ENCODE measurements at regions not wholly inside any gene's neighbourhood (a gene's known extent, or its start where the extent isn't known, plus 50 kb on each side); places are given as distances from the start of the nearest gene placed in this dataset.

GRCh38 chr14:35224615-35225014 lies 67.6 kb upstream of the PSMA6 start:
- TF ChIP-seq FOXJ3 (CRISPR knock-in tag; IDR thresholded peaks at IDR 0.05): no peak
- TF ChIP-seq TAF1 (IDR thresholded peaks at IDR 0.05; ENCODE audit: borderline replicate concordance, low read depth, low read length): no peak
- TF ChIP-seq IRF3 (IDR thresholded peaks at IDR 0.05; ENCODE audit: low read depth, low read length): no peak
- no peak for TF ChIP-seq MEF2A (IDR thresholded peaks at IDR 0.05; ENCODE audit: borderline replicate concordance, low read depth)
- TF ChIP-seq TCF12 (IDR thresholded peaks at IDR 0.05): no peak
- no peak for TF ChIP-seq CHD2 (IDR thresholded peaks at IDR 0.05; ENCODE audit: low read length, partially characterized antibody)
- TF ChIP-seq USF2 (IDR thresholded peaks at IDR 0.05; ENCODE audit: borderline replicate concordance, low read depth, low read length): no peak
- TF ChIP-seq TEAD4 (IDR thresholded peaks at IDR 0.05; ENCODE audit: borderline replicate concordance, insufficient read depth): no peak
- no peak for TF ChIP-seq EP300 (IDR thresholded peaks at IDR 0.05; ENCODE audit: borderline replicate concordance in 1 of 2, low read depth in 1 of 2, low read length in 1 of 2)
- 85% methylated on average over 2 of the region's 2 CpGs for WGBS (ENCODE audit: low lambda C conversion rate)
- Histone ChIP-seq H3K27ac (ENCODE audit: low read depth in 2 of 2, low read length in 1 of 2) (peak overlapping the region in 1 of 2 experiments; percentile 20; a peak in 1 of 4 replicates), H3K36me3 (replicated peaks in 1 of 2; ENCODE audit: control insufficient read depth in 1 of 2, insufficient read depth in 2 of 2, low read length in 1 of 2) (peaks cover 0 to 8% of the 10 kb centered on the region in 2 experiments), H3K4me3 (ENCODE audit: low read depth in 2 of 2, low read length in 1 of 2) (no peak overlapping the region), H3K9me3 (no peaks in the 10 kb centered on the region), H3K9me2 (no peaks in the 10 kb centered on the region), H2AFZ (ENCODE audit: low read depth) (no peak overlapping the region), H3F3A (replicated peaks; ENCODE audit: insufficient read depth) (no peaks in the 10 kb centered on the region), H4K20me1 (ENCODE audit: insufficient read depth) (no peaks in the 10 kb centered on the region), H3K4me1 (ENCODE audit: control insufficient read depth in 1 of 2, insufficient read depth in 2 of 2, low read depth in 1 of 2, low read length in 1 of 2) (no peaks in the 10 kb centered on the region; a peak in 1 of 4 replicates), H3K79me2 (ENCODE audit: insufficient read depth) (peaks cover under 1% of the 10 kb centered on the region; the same call in 1 of the 2 replicates), H3K4me2 (no peak overlapping the region), H3K9ac (no peak overlapping the region), H3K27me3 (ENCODE audit: insufficient read depth) (no peaks in the 10 kb centered on the region)
- DNase-seq: no peak
- ChIA-PET POLR2A (no interaction called here), CTCF (interaction anchor here (1.0 kb wide), 2 partner anchors 14 to 462 kb away, joined by 3 read pairs; no protein-coding TSS in a partner anchor)

- ChIA-PET CTCF (interaction anchor here (0.6 to 5.4 kb wide), 34 partner anchors 8 to 589 kb away, joined by 3 to 53 read pairs (median 4); partner anchors contain the start of gene NFKBIA), POLR2A (no interaction called here)
- no peaks in the 10 kb centered on the region for H3K4me1 ChIP-seq (ENCODE audit: control insufficient read depth in 1 of 2, insufficient read depth in 2 of 2, low read depth in 1 of 2, low read length in 1 of 2)
- peak; percentile 55 for TF ChIP-seq CTCF (IDR thresholded peaks at IDR 0.05)
- TF ChIP-seq GATA2 (CRISPR knock-in tag; IDR thresholded peaks at IDR 0.05): no peak
- TF ChIP-seq FOSL2 (IDR thresholded peaks at IDR 0.05; ENCODE audit: borderline replicate concordance, low read depth): no peak
- TF ChIP-seq JUND (IDR thresholded peaks at IDR 0.05): no peak
- TF ChIP-seq SMC3 (IDR thresholded peaks at IDR 0.05; ENCODE audit: low read depth, low read length): peak; percentile 31; the same call in 1 of the 2 replicates
- peak; percentile 65 for TF ChIP-seq RAD21 (IDR thresholded peaks at IDR 0.05; ENCODE audit: low read length)
- no peak for TF ChIP-seq NRF1 (IDR thresholded peaks at IDR 0.05; ENCODE audit: low read depth, low read length)
- TF ChIP-seq REST (IDR thresholded peaks at IDR 0.05; ENCODE audit: low read depth, low read length): no peak
- no peaks in the 10 kb centered on the region for H4K20me1 ChIP-seq (ENCODE audit: insufficient read depth)
- peaks cover 7% of the 10 kb centered on the region; the same call in 1 of the 2 replicates for H3K79me2 ChIP-seq (ENCODE audit: insufficient read depth)
- H3K4me3 ChIP-seq (ENCODE audit: low read depth in 2 of 2, low read length in 1 of 2): no peak overlapping the region
- H3K9me2 ChIP-seq: no peaks in the 10 kb centered on the region
- H3F3A ChIP-seq (replicated peaks; ENCODE audit: insufficient read depth): no peaks in the 10 kb centered on the region
- H2AFZ ChIP-seq (ENCODE audit: low read depth): no peak overlapping the region
- 90% methylated on average over 5 of the region's 5 CpGs for WGBS (ENCODE audit: low lambda C conversion rate)
- H3K9me3 ChIP-seq: no peaks in the 10 kb centered on the region
- peak; percentile 46 for DNase-seq
- no peak overlapping the region for H3K27ac ChIP-seq (ENCODE audit: low read depth in 2 of 2, low read length in 1 of 2)
- no peaks in the 10 kb centered on the region for H3K27me3 ChIP-seq (ENCODE audit: insufficient read depth)
- H3K9ac ChIP-seq: no peak overlapping the region
- H3K36me3 ChIP-seq (replicated peaks in 1 of 2; ENCODE audit: control insufficient read depth in 1 of 2, insufficient read depth in 2 of 2, low read length in 1 of 2): no peaks in the 10 kb centered on the region
- H3K4me2 ChIP-seq: no peak overlapping the region
Observed at GRCh38 chr14:35229084-35229791, 62.9 kb upstream of the PSMA6 start.
